Suprapubic skin (tissue), 4 donors: ENCODE measurements at regions not wholly inside any gene's neighbourhood (a gene's known extent, or its start where the extent isn't known, plus 50 kb on each side); places are given as distances from the start of the nearest gene placed in this dataset.

Experiments used
- DNase-seq, 2 donors: peaks; one replicate each; pipeline ENCODE4 v3.0.0-alpha.2; 2019; ENCODE audit warnings: low spot score in 2 of 2
- H3K27ac ChIP-seq: fragments of 200-600 bp; sonication (generic); one replicate; pipeline ENCODE4 v1.5.1; 2019
- H3K27me3 ChIP-seq: fragments of 200-600 bp; sonication (generic); one replicate; pipeline ENCODE4 v1.5.1; 2019
- H3K36me3 ChIP-seq: fragments of 200-600 bp; sonication (generic); one replicate; pipeline ENCODE4 v1.5.1; 2019
- H3K4me1 ChIP-seq: fragments of 200-600 bp; sonication (generic); one replicate; pipeline ENCODE4 v1.5.1; 2019
- H3K4me3 ChIP-seq: fragments of 200-600 bp; sonication (generic); one replicate; pipeline ENCODE4 v1.5.1; 2019; ENCODE audit warnings: mild to moderate bottlenecking
- H3K9me3 ChIP-seq: fragments of 200-600 bp; sonication (generic); one replicate; pipeline ENCODE4 v1.5.1; 2019
- EP300 ChIP-seq: sonication (generic); formaldehyde crosslinking; IDR thresholded peaks from one replicate; pipeline ENCODE4 v1.6.1; 2017; ENCODE audit warnings: antibody characterized with exemption
- POLR2A ChIP-seq, 2 donors: fragments of 450-650 bp; IDR thresholded peaks; one replicate each; pipeline ENCODE4 v1.6.1; 2017; ENCODE audit warnings: antibody characterized with exemption in 2 of 2, mild to moderate bottlenecking in 2 of 2, moderate library complexity in 2 of 2
- POLR2AphosphoS5 ChIP-seq, 3 donors: sonication (generic); formaldehyde crosslinking; IDR thresholded peaks; one replicate each; pipeline ENCODE4 v1.6.1; 2017; ENCODE audit warnings: antibody characterized with exemption in 3 of 3
- WGBS: methylation state at CpG from one replicate; pipeline ENCODE4 v1.1.5; 2018; 5-methylcytosine and 5-hydroxymethylcytosine counted together
- TF ChIP-seq, protein P1 (sequence below), 2 donors: fragments of 200-600 bp in 1 of 2; fragments of 450-650 bp in 1 of 2; sonication (generic) in 1 of 2; IDR thresholded peaks; one replicate each; pipeline ENCODE4 v1.5.1; 2016 to 2019; ENCODE audit warnings: antibody characterized with exemption in 2 of 2, mild to moderate bottlenecking in 1 of 2, moderate library complexity in 1 of 2

- no peak for DNase-seq
- Histone ChIP-seq H3K9me3 (no peaks in the 10 kb centered on the region), H3K27ac (no peak overlapping the region), H3K4me3 (no peak overlapping the region), H3K36me3 (no peaks in the 10 kb centered on the region), H3K4me1 (no peaks in the 10 kb centered on the region), H3K27me3 (peaks cover 37% of the 10 kb centered on the region)
- TF ChIP-seq EP300: no peak
- TF ChIP-seq, protein P1, sequence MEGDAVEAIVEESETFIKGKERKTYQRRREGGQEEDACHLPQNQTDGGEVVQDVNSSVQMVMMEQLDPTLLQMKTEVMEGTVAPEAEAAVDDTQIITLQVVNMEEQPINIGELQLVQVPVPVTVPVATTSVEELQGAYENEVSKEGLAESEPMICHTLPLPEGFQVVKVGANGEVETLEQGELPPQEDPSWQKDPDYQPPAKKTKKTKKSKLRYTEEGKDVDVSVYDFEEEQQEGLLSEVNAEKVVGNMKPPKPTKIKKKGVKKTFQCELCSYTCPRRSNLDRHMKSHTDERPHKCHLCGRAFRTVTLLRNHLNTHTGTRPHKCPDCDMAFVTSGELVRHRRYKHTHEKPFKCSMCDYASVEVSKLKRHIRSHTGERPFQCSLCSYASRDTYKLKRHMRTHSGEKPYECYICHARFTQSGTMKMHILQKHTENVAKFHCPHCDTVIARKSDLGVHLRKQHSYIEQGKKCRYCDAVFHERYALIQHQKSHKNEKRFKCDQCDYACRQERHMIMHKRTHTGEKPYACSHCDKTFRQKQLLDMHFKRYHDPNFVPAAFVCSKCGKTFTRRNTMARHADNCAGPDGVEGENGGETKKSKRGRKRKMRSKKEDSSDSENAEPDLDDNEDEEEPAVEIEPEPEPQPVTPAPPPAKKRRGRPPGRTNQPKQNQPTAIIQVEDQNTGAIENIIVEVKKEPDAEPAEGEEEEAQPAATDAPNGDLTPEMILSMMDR (IDR thresholded peaks at IDR 0.05): no peak
- no peak for TF ChIP-seq POLR2A (IDR thresholded peaks at IDR 0.05)
- TF ChIP-seq POLR2AphosphoS5 (IDR thresholded peaks at IDR 0.05): no peak
- 86% methylated on average over 12 of the region's 12 CpGs for WGBS
Observed at GRCh38 chr22:49049691-49050090, 778.0 kb downstream of the BRD1 start.

DNA sequence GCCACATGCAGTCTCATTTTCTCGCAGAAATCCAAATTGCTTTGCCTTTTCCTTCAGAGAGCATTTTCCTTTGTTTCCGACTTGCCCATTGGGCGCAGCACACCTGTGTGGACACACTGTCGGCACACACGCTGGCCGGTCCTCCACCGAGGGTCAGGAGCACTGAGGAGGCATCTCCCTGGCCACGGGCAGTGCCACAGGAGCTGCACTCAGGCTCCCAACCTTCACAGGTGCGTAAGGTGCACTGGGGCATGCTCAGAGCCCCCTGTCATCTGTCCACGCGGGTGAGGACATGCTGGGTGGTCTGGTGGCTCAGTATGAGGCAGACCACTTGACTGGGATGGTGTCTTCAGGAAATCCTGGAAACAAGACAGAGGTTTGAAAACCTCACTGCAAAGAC is 779.1 kb downstream of the BRD1 start:
- no peak overlapping the region for H3K4me3 ChIP-seq
- TF ChIP-seq EP300 (no peak), POLR2AphosphoS5 (IDR thresholded peaks at IDR 0.05) (no peak), POLR2A (IDR thresholded peaks at IDR 0.05) (no peak)
- TF ChIP-seq, protein P1 (IDR thresholded peaks at IDR 0.05): no peak
- WGBS: 75% methylated on average over 9 of the region's 11 CpGs

GRCh38 chr22:49047447-49047846 is 780.2 kb downstream of the BRD1 start:
- 53% methylated on average over 5 of the region's 5 CpGs for WGBS
- TF ChIP-seq EP300: no peak
- TF ChIP-seq POLR2AphosphoS5 (IDR thresholded peaks at IDR 0.05): no peak
- no peak for TF ChIP-seq POLR2A (IDR thresholded peaks at IDR 0.05)
- TF ChIP-seq, protein P1 (IDR thresholded peaks at IDR 0.05): no peak

More for the DNA sequence above, 779.1 kb downstream of the BRD1 start:
- Histone ChIP-seq H3K4me1 (no peaks in the 10 kb centered on the region), H3K27ac (no peak overlapping the region), H3K9me3 (no peaks in the 10 kb centered on the region), H3K36me3 (no peaks in the 10 kb centered on the region), H3K27me3 (peaks cover 46% of the 10 kb centered on the region)
- peak; percentile 34 to 54 for DNase-seq

GRCh38 chr22:49046546-49047361 is 780.9 kb downstream of the BRD1 start:
- no peaks in the 10 kb centered on the region for H3K9me3 ChIP-seq
- no peaks in the 10 kb centered on the region for H3K36me3 ChIP-seq
- peak; percentile 61 to 77 for DNase-seq
- H3K27me3 ChIP-seq: peaks cover 42% of the 10 kb centered on the region
- H3K4me1 ChIP-seq: no peaks in the 10 kb centered on the region
- TF ChIP-seq POLR2AphosphoS5 (IDR thresholded peaks at IDR 0.05): no peak
- TF ChIP-seq, protein P1 (IDR thresholded peaks at IDR 0.05): peak in 1 of 2 donors; percentile 47
- no peak for TF ChIP-seq POLR2A (IDR thresholded peaks at IDR 0.05)
- TF ChIP-seq EP300: no peak
- WGBS: 50% methylated on average over 12 of the region's 17 CpGs
- H3K27ac ChIP-seq: no peak overlapping the region
- no peak overlapping the region for H3K4me3 ChIP-seq

More at GRCh38 chr22:49047447-49047846, 780.2 kb downstream of the BRD1 start:
- DNase-seq: peak in 1 of 2 donors; percentile 3
- H3K27ac ChIP-seq: no peak overlapping the region
- H3K4me3 ChIP-seq: no peak overlapping the region
- no peaks in the 10 kb centered on the region for H3K4me1 ChIP-seq
- no peaks in the 10 kb centered on the region for H3K9me3 ChIP-seq
- no peaks in the 10 kb centered on the region for H3K36me3 ChIP-seq
- peaks cover 48% of the 10 kb centered on the region for H3K27me3 ChIP-seq

DNA sequence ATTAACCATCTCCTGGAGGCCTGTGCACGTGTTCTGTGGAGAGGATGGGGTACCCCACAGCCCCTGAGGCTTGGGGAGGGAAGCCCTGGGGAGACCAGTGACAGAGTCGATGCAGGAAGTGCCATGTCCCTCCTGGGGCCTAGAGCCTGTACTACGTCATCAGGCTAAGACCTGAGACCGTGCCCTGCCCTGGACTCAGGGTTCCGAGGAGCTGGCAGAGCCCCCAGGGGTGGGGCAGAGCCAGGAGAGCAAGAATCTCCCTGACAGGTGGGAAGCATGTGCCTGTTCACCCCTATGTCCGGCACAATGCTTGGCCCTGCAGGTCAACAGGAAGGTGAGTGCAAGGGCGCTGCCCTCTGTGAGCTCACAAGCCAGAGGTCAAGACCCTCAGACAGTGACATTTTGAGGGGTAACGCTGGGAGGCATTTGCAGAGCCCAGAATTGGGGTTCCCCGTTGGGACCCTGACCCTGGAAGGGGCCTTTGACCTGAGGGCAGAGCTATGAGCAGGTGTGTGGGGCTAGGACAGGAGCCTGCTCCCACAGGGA is 781.6 kb downstream of the BRD1 start:
- Histone ChIP-seq H3K27ac (no peak overlapping the region), H3K9me3 (no peaks in the 10 kb centered on the region), H3K36me3 (no peaks in the 10 kb centered on the region), H3K4me1 (no peaks in the 10 kb centered on the region), H3K27me3 (peaks cover 46% of the 10 kb centered on the region), H3K4me3 (no peak overlapping the region)
- TF ChIP-seq POLR2A (IDR thresholded peaks at IDR 0.05): no peak
- TF ChIP-seq EP300: no peak
- TF ChIP-seq, protein P1 (IDR thresholded peaks at IDR 0.05): no peak
- no peak for TF ChIP-seq POLR2AphosphoS5 (IDR thresholded peaks at IDR 0.05)
- whole genome bisulfite sequencing: 45% methylated on average over 6 of the region's 9 CpGs
- DNase-seq: peak in 1 of 2 donors; percentile 42
